ENCODE measurements at regions not wholly inside any gene's neighbourhood (a gene's known extent, or its start where the extent isn't known, plus 50 kb on each side); places are given as distances from the start of the nearest gene placed in this dataset.

DNA sequence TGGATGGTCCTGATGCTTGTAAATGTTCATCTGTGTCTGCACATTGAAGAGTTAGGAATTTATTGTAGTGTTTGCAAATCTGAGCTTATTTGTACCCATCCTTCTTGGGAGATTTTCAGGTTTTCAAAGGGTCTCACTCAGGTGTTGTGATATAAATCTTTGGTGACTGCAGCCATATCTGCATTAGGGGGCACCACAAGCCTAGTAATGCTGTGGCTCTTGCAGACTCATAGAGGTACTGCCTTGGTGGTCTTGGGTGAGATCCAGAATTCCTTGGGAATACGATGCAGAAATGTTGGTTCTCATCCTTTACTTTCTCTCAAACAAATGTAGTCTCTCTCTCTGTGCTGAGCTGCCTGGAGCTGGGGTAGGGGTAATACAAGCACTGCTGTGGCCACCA is 405.9 kb downstream of the TTLL7 start:
- no peaks in the 10 kb centered on the region for H3K36me3 Mint-ChIP-seq (ENCODE audit: unreplicated experiment)
- H3K27me3 Mint-ChIP-seq (ENCODE audit: unreplicated experiment): peaks cover 17% of the 10 kb centered on the region
- H3K4me3 Mint-ChIP-seq (ENCODE audit: unreplicated experiment): no peak overlapping the region
- no peak for TF ChIP-seq CTCF (IDR thresholded peaks at IDR 0.05)
- no peak for DNase-seq (ENCODE audit: extremely low spot score, unreplicated experiment)
- H3K27ac Mint-ChIP-seq (ENCODE audit: unreplicated experiment): no peak overlapping the region
- H3K9me3 Mint-ChIP-seq (ENCODE audit: unreplicated experiment): peaks cover 7% of the 10 kb centered on the region
- peaks cover 6% of the 10 kb centered on the region for H3K4me1 Mint-ChIP-seq (ENCODE audit: unreplicated experiment)

- peaks cover 11% of the 10 kb centered on the region for H3K27me3 Mint-ChIP-seq (ENCODE audit: unreplicated experiment)
- no peak overlapping the region for H3K4me3 Mint-ChIP-seq (ENCODE audit: unreplicated experiment)
- H3K36me3 Mint-ChIP-seq (ENCODE audit: unreplicated experiment): no peaks in the 10 kb centered on the region
- H3K4me1 Mint-ChIP-seq (ENCODE audit: unreplicated experiment): no peaks in the 10 kb centered on the region
- TF ChIP-seq CTCF (IDR thresholded peaks at IDR 0.05): no peak
- peaks cover 7% of the 10 kb centered on the region for H3K9me3 Mint-ChIP-seq (ENCODE audit: unreplicated experiment)
- no peak for DNase-seq (ENCODE audit: extremely low spot score, unreplicated experiment)
- no peak overlapping the region for H3K27ac Mint-ChIP-seq (ENCODE audit: unreplicated experiment)
These were observed 410.8 kb downstream of the TTLL7 start for GRCh38 chr1:83588140-83588539.

GRCh38 chr1:83583351-83584014 is 415.4 kb downstream of the TTLL7 start:
- H3K9me3 Mint-ChIP-seq (ENCODE audit: unreplicated experiment): peaks cover 17% of the 10 kb centered on the region
- H3K27ac Mint-ChIP-seq (ENCODE audit: unreplicated experiment): no peak overlapping the region
- no peak for DNase-seq (ENCODE audit: extremely low spot score, unreplicated experiment)
- peak; percentile 46 for TF ChIP-seq CTCF (IDR thresholded peaks at IDR 0.05)
- no peak overlapping the region for H3K4me3 Mint-ChIP-seq (ENCODE audit: unreplicated experiment)
- H3K36me3 Mint-ChIP-seq (ENCODE audit: unreplicated experiment): peaks cover 2% of the 10 kb centered on the region
- H3K4me1 Mint-ChIP-seq (ENCODE audit: unreplicated experiment): no peaks in the 10 kb centered on the region
- H3K27me3 Mint-ChIP-seq (ENCODE audit: unreplicated experiment): peaks cover 2% of the 10 kb centered on the region

GRCh38 chr1:83581747-83582146 is 417.2 kb downstream of the TTLL7 start:
- no peaks in the 10 kb centered on the region for H3K4me1 Mint-ChIP-seq (ENCODE audit: unreplicated experiment)
- peaks cover 2% of the 10 kb centered on the region for H3K27me3 Mint-ChIP-seq (ENCODE audit: unreplicated experiment)
- peaks cover 2% of the 10 kb centered on the region for H3K36me3 Mint-ChIP-seq (ENCODE audit: unreplicated experiment)
- no peak for DNase-seq (ENCODE audit: extremely low spot score, unreplicated experiment)
- no peak overlapping the region for H3K4me3 Mint-ChIP-seq (ENCODE audit: unreplicated experiment)
- no peak overlapping the region for H3K27ac Mint-ChIP-seq (ENCODE audit: unreplicated experiment)
- no peak for TF ChIP-seq CTCF (IDR thresholded peaks at IDR 0.05)
- peaks cover 15% of the 10 kb centered on the region for H3K9me3 Mint-ChIP-seq (ENCODE audit: unreplicated experiment)

GRCh38 chr1:83574791-83575190 is 424.1 kb downstream of the TTLL7 start:
- no peak for DNase-seq (ENCODE audit: extremely low spot score, unreplicated experiment)
- no peak for TF ChIP-seq CTCF (IDR thresholded peaks at IDR 0.05)
- Mint-ChIP-seq H3K27ac (ENCODE audit: unreplicated experiment) (no peak overlapping the region), H3K4me1 (ENCODE audit: unreplicated experiment) (peaks cover 5% of the 10 kb centered on the region), H3K4me3 (ENCODE audit: unreplicated experiment) (no peak overlapping the region), H3K27me3 (ENCODE audit: unreplicated experiment) (peaks cover 3% of the 10 kb centered on the region), H3K9me3 (ENCODE audit: unreplicated experiment) (peaks cover 1% of the 10 kb centered on the region), H3K36me3 (ENCODE audit: unreplicated experiment) (peaks cover 1% of the 10 kb centered on the region)

All from osteocyte (in vitro differentiated cells).